HG02981 (cell line): ENCODE measurements at regions not wholly inside any gene's neighbourhood (a gene's known extent, or its start where the extent isn't known, plus 50 kb on each side); places are given as distances from the start of the nearest gene placed in this dataset.

ENCODE experiments used
- ATAC-seq: cut with Tn5 transposase; IDR thresholded peaks from one replicate; pipeline ENCODE4 v1.9.1; 2021; ENCODE audit warnings: mild to moderate bottlenecking, moderate library complexity; ENCODE audit not compliant: unreplicated experiment

- no peak for ATAC-seq
These were observed 115.4 kb upstream of the CNTLN start for GRCh38 chr9:17019398-17019797.

GRCh38 chr9:17018540-17019196 lies 116.2 kb upstream of the CNTLN start:
- no peak for ATAC-seq

GRCh38 chr9:17017931-17018491 lies 116.8 kb upstream of the CNTLN start:
- ATAC-seq = no peak

- ATAC-seq = no peak
These were observed 120.9 kb upstream of the CNTLN start for GRCh38 chr9:17013891-17014290.

GRCh38 chr9:17013010-17013409 lies 121.8 kb upstream of the CNTLN start:
- no peak for ATAC-seq

GRCh38 chr9:17011880-17012279 lies 123.0 kb upstream of the CNTLN start:
- ATAC-seq = no peak

- no peak for ATAC-seq
These were observed 125.8 kb upstream of the CNTLN start for GRCh38 chr9:17009071-17009470.

- no peak for ATAC-seq
These were observed 129.6 kb upstream of the CNTLN start for GRCh38 chr9:17005056-17005823.

- ATAC-seq = no peak
These were observed 130.3 kb upstream of the CNTLN start for GRCh38 chr9:17004500-17004899.

GRCh38 chr9:17003576-17004240 lies 131.1 kb upstream of the CNTLN start:
- ATAC-seq = no peak

GRCh38 chr9:16996901-16997491 lies 126.5 kb upstream of the BNC2 start:
- ATAC-seq = no peak

- ATAC-seq = no peak
These were observed 121.7 kb upstream of the BNC2 start for GRCh38 chr9:16992138-16992537.

- ATAC-seq = no peak
These were observed 116.6 kb upstream of the BNC2 start for GRCh38 chr9:16987026-16987425.

GRCh38 chr9:16986556-16986955 lies 116.1 kb upstream of the BNC2 start:
- no peak for ATAC-seq

GRCh38 chr9:16985559-16986348 lies 115.3 kb upstream of the BNC2 start:
- ATAC-seq = no peak

GRCh38 chr9:16982780-16983310 lies 112.4 kb upstream of the BNC2 start:
- no peak for ATAC-seq

GRCh38 chr9:16976427-16976826 lies 106.0 kb upstream of the BNC2 start:
- ATAC-seq = no peak

- no peak for ATAC-seq
These were observed 104.0 kb upstream of the BNC2 start for GRCh38 chr9:16974436-16974835.

- no peak for ATAC-seq
These were observed 99.9 kb upstream of the BNC2 start for GRCh38 chr9:16970321-16970720.

- ATAC-seq = no peak
These were observed 93.8 kb upstream of the BNC2 start for GRCh38 chr9:16964228-16964627.
